ENCODE measurements at regions not wholly inside any gene's neighbourhood (a gene's known extent, or its start where the extent isn't known, plus 50 kb on each side); places are given as distances from the start of the nearest gene placed in this dataset.

- TF ChIP-seq CTCF (IDR thresholded peaks at IDR 0.05) (no peak), POLR2A (IDR thresholded peaks at IDR 0.05) (no peak)
Observed at GRCh38 chr7:153022475-153023193, 263.1 kb downstream of the ACTR3B start.
